ENCODE measurements at regions not wholly inside any gene's neighbourhood (a gene's known extent, or its start where the extent isn't known, plus 50 kb on each side); places are given as distances from the start of the nearest gene placed in this dataset.

- H3K27me3 ChIP-seq (replicated peaks in 2 of 5; ENCODE audit: control insufficient read depth in 4 of 5, insufficient read depth in 5 of 5, low read length in 4 of 5) = no peaks in the 10 kb centered on the region
- H3K9me3 ChIP-seq (ENCODE audit: control extremely low read depth in 1 of 5, control insufficient read depth in 4 of 5, insufficient read depth in 2 of 5, low read depth in 1 of 5, low read length in 4 of 5) = no peaks in the 10 kb centered on the region
- H3K4me3 ChIP-seq (ENCODE audit: control insufficient read depth in 1 of 7, extremely low read depth in 1 of 7, insufficient read depth in 4 of 7, low read depth in 2 of 7, low read length in 6 of 7) = no peak overlapping the region
- POLR2A ChIA-PET = no interaction called here
- no peaks in the 10 kb centered on the region for H3K4me1 ChIP-seq (ENCODE audit: control extremely low read depth in 1 of 4, control insufficient read depth in 4 of 4, insufficient read depth in 4 of 4, low read length in 3 of 4)
- H3K27ac ChIP-seq (ENCODE audit: insufficient read depth in 1 of 2, low read depth in 1 of 2, low read length in 2 of 2, poor library complexity in 1 of 2, severe bottlenecking in 2 of 2) = no peak overlapping the region
- WGBS (ENCODE audit: insufficient coverage) = 33% methylated on average over 1 of the region's 1 CpG
- CTCF ChIA-PET = interaction anchor here (0.7 to 1.7 kb wide), 11 partner anchors 10 to 225 kb away, joined by 3 to 8 read pairs (median 3); no protein-coding TSS in a partner anchor
- no peaks in the 10 kb centered on the region for H3K36me3 ChIP-seq (ENCODE audit: control insufficient read depth in 4 of 4, insufficient read depth in 4 of 4, low read length in 3 of 4)
- no peak for DNase-seq
These were observed 80.3 kb upstream of the RHOBTB1 start for GRCh38 chr10:61024151-61024855.

GRCh38 chr10:61023053-61023452 lies 79.1 kb upstream of the RHOBTB1 start:
- POLR2A ChIA-PET = no interaction called here
- Histone ChIP-seq H3K36me3 (ENCODE audit: control insufficient read depth in 4 of 4, insufficient read depth in 4 of 4, low read length in 3 of 4) (no peaks in the 10 kb centered on the region), H3K4me3 (ENCODE audit: control insufficient read depth in 1 of 7, extremely low read depth in 1 of 7, insufficient read depth in 4 of 7, low read depth in 2 of 7, low read length in 6 of 7) (no peak overlapping the region), H3K27me3 (replicated peaks in 2 of 5; ENCODE audit: control insufficient read depth in 4 of 5, insufficient read depth in 5 of 5, low read length in 4 of 5) (no peaks in the 10 kb centered on the region), H3K9me3 (ENCODE audit: control extremely low read depth in 1 of 5, control insufficient read depth in 4 of 5, insufficient read depth in 2 of 5, low read depth in 1 of 5, low read length in 4 of 5) (no peaks in the 10 kb centered on the region), H3K4me1 (ENCODE audit: control extremely low read depth in 1 of 4, control insufficient read depth in 4 of 4, insufficient read depth in 4 of 4, low read length in 3 of 4) (no peaks in the 10 kb centered on the region), H3K27ac (ENCODE audit: insufficient read depth in 1 of 2, low read depth in 1 of 2, low read length in 2 of 2, poor library complexity in 1 of 2, severe bottlenecking in 2 of 2) (no peak overlapping the region)
- no peak for DNase-seq
- CTCF ChIA-PET = interaction anchor here (1.0 to 1.2 kb wide), 2 partner anchors 9 to 19 kb away, joined by 3 to 5 read pairs; no protein-coding TSS in a partner anchor

- no peaks in the 10 kb centered on the region for H3K4me1 ChIP-seq (ENCODE audit: control extremely low read depth in 1 of 4, control insufficient read depth in 4 of 4, insufficient read depth in 4 of 4, low read length in 3 of 4)
- ChIA-PET POLR2A (no interaction called here), CTCF (no interaction called here)
- no peak overlapping the region for H3K4me3 ChIP-seq (ENCODE audit: control insufficient read depth in 1 of 7, extremely low read depth in 1 of 7, insufficient read depth in 4 of 7, low read depth in 2 of 7, low read length in 6 of 7)
- DNase-seq = no peak
- 100% methylated on average over 2 of the region's 2 CpGs for WGBS (ENCODE audit: insufficient coverage)
- H3K27me3 ChIP-seq (replicated peaks in 2 of 5; ENCODE audit: control insufficient read depth in 4 of 5, insufficient read depth in 5 of 5, low read length in 4 of 5) = no peaks in the 10 kb centered on the region
- H3K27ac ChIP-seq (ENCODE audit: insufficient read depth in 1 of 2, low read depth in 1 of 2, low read length in 2 of 2, poor library complexity in 1 of 2, severe bottlenecking in 2 of 2) = no peak overlapping the region
- no peaks in the 10 kb centered on the region for H3K36me3 ChIP-seq (ENCODE audit: control insufficient read depth in 4 of 4, insufficient read depth in 4 of 4, low read length in 3 of 4)
- H3K9me3 ChIP-seq (ENCODE audit: control extremely low read depth in 1 of 5, control insufficient read depth in 4 of 5, insufficient read depth in 2 of 5, low read depth in 1 of 5, low read length in 4 of 5) = no peaks in the 10 kb centered on the region
These were observed 77.9 kb upstream of the RHOBTB1 start for GRCh38 chr10:61021926-61022325.

GRCh38 chr10:61020420-61021158 lies 76.6 kb upstream of the RHOBTB1 start:
- Histone ChIP-seq H3K27ac (ENCODE audit: insufficient read depth in 1 of 2, low read depth in 1 of 2, low read length in 2 of 2, poor library complexity in 1 of 2, severe bottlenecking in 2 of 2) (no peak overlapping the region), H3K27me3 (replicated peaks in 2 of 5; ENCODE audit: control insufficient read depth in 4 of 5, insufficient read depth in 5 of 5, low read length in 4 of 5) (no peaks in the 10 kb centered on the region), H3K4me3 (ENCODE audit: control insufficient read depth in 1 of 7, extremely low read depth in 1 of 7, insufficient read depth in 4 of 7, low read depth in 2 of 7, low read length in 6 of 7) (no peak overlapping the region), H3K36me3 (ENCODE audit: control insufficient read depth in 4 of 4, insufficient read depth in 4 of 4, low read length in 3 of 4) (no peaks in the 10 kb centered on the region), H3K4me1 (ENCODE audit: control extremely low read depth in 1 of 4, control insufficient read depth in 4 of 4, insufficient read depth in 4 of 4, low read length in 3 of 4) (no peaks in the 10 kb centered on the region), H3K9me3 (ENCODE audit: control extremely low read depth in 1 of 5, control insufficient read depth in 4 of 5, insufficient read depth in 2 of 5, low read depth in 1 of 5, low read length in 4 of 5) (no peaks in the 10 kb centered on the region)
- POLR2A ChIA-PET = interaction anchor here (0.6 kb wide), 1 partner anchor 115 kb away, joined by 3 read pairs; no protein-coding TSS in a partner anchor
- no CpG with 5 or more reads among the region's 3 CpGs for WGBS (ENCODE audit: insufficient coverage)
- CTCF ChIA-PET = no interaction called here
- no peak for DNase-seq

- H3K27ac ChIP-seq (ENCODE audit: insufficient read depth in 1 of 2, low read depth in 1 of 2, low read length in 2 of 2, poor library complexity in 1 of 2, severe bottlenecking in 2 of 2) = no peak overlapping the region
- no peak for DNase-seq
- H3K4me3 ChIP-seq (ENCODE audit: control insufficient read depth in 1 of 7, extremely low read depth in 1 of 7, insufficient read depth in 4 of 7, low read depth in 2 of 7, low read length in 6 of 7) = no peak overlapping the region
- H3K4me1 ChIP-seq (ENCODE audit: control extremely low read depth in 1 of 4, control insufficient read depth in 4 of 4, insufficient read depth in 4 of 4, low read length in 3 of 4) = no peaks in the 10 kb centered on the region
- ChIA-PET POLR2A (no interaction called here), CTCF (no interaction called here)
- no peaks in the 10 kb centered on the region for H3K27me3 ChIP-seq (replicated peaks in 2 of 5; ENCODE audit: control insufficient read depth in 4 of 5, insufficient read depth in 5 of 5, low read length in 4 of 5)
- H3K36me3 ChIP-seq (ENCODE audit: control insufficient read depth in 4 of 4, insufficient read depth in 4 of 4, low read length in 3 of 4) = no peaks in the 10 kb centered on the region
- H3K9me3 ChIP-seq (ENCODE audit: control extremely low read depth in 1 of 5, control insufficient read depth in 4 of 5, insufficient read depth in 2 of 5, low read depth in 1 of 5, low read length in 4 of 5) = no peaks in the 10 kb centered on the region
These were observed 74.2 kb upstream of the RHOBTB1 start for GRCh38 chr10:61018146-61018545.

- CTCF ChIA-PET = interaction anchor here (0.6 kb wide), 1 partner anchor 291 kb away, joined by 3 read pairs; no protein-coding TSS in a partner anchor
- H3K27ac ChIP-seq (ENCODE audit: insufficient read depth in 1 of 2, low read depth in 1 of 2, low read length in 2 of 2, poor library complexity in 1 of 2, severe bottlenecking in 2 of 2) = no peak overlapping the region
- POLR2A ChIA-PET = no interaction called here
- no peaks in the 10 kb centered on the region for H3K36me3 ChIP-seq (ENCODE audit: control insufficient read depth in 4 of 4, insufficient read depth in 4 of 4, low read length in 3 of 4)
- no peaks in the 10 kb centered on the region for H3K9me3 ChIP-seq (ENCODE audit: control extremely low read depth in 1 of 5, control insufficient read depth in 4 of 5, insufficient read depth in 2 of 5, low read depth in 1 of 5, low read length in 4 of 5)
- WGBS (ENCODE audit: insufficient coverage) = no CpG with 5 or more reads among the region's 1 CpG
- H3K27me3 ChIP-seq (replicated peaks in 2 of 5; ENCODE audit: control insufficient read depth in 4 of 5, insufficient read depth in 5 of 5, low read length in 4 of 5) = no peaks in the 10 kb centered on the region
- DNase-seq = no peak
- no peak overlapping the region for H3K4me3 ChIP-seq (ENCODE audit: control insufficient read depth in 1 of 7, extremely low read depth in 1 of 7, insufficient read depth in 4 of 7, low read depth in 2 of 7, low read length in 6 of 7)
- H3K4me1 ChIP-seq (ENCODE audit: control extremely low read depth in 1 of 4, control insufficient read depth in 4 of 4, insufficient read depth in 4 of 4, low read length in 3 of 4) = no peaks in the 10 kb centered on the region
These were observed 72.6 kb upstream of the RHOBTB1 start for GRCh38 chr10:61016630-61017029.

GRCh38 chr10:61016007-61016406 lies 72.0 kb upstream of the RHOBTB1 start:
- H3K4me1 ChIP-seq (ENCODE audit: control extremely low read depth in 1 of 4, control insufficient read depth in 4 of 4, insufficient read depth in 4 of 4, low read length in 3 of 4) = no peaks in the 10 kb centered on the region
- no peaks in the 10 kb centered on the region for H3K27me3 ChIP-seq (replicated peaks in 2 of 5; ENCODE audit: control insufficient read depth in 4 of 5, insufficient read depth in 5 of 5, low read length in 4 of 5)
- H3K4me3 ChIP-seq (ENCODE audit: control insufficient read depth in 1 of 7, extremely low read depth in 1 of 7, insufficient read depth in 4 of 7, low read depth in 2 of 7, low read length in 6 of 7) = no peak overlapping the region
- ChIA-PET CTCF (interaction anchor here (0.6 kb wide), 1 partner anchor 290 kb away, joined by 3 read pairs; no protein-coding TSS in a partner anchor), POLR2A (no interaction called here)
- DNase-seq = no peak
- H3K27ac ChIP-seq (ENCODE audit: insufficient read depth in 1 of 2, low read depth in 1 of 2, low read length in 2 of 2, poor library complexity in 1 of 2, severe bottlenecking in 2 of 2) = no peak overlapping the region
- WGBS (ENCODE audit: insufficient coverage) = 100% methylated on average over 2 of the region's 2 CpGs
- H3K36me3 ChIP-seq (ENCODE audit: control insufficient read depth in 4 of 4, insufficient read depth in 4 of 4, low read length in 3 of 4) = no peaks in the 10 kb centered on the region
- H3K9me3 ChIP-seq (ENCODE audit: control extremely low read depth in 1 of 5, control insufficient read depth in 4 of 5, insufficient read depth in 2 of 5, low read depth in 1 of 5, low read length in 4 of 5) = no peaks in the 10 kb centered on the region
